ENCODE measurements at regions not wholly inside any gene's neighbourhood (a gene's known extent, or its start where the extent isn't known, plus 50 kb on each side); places are given as distances from the start of the nearest gene placed in this dataset.
"Not testable (repeated sequence)": the region's sequence is repeated elsewhere in the genome, so short reads cannot be mapped to it uniquely, and the experiment has no call there.

- no peak for DNase-seq (ENCODE audit: low read depth in 2 of 2)
- TF ChIP-seq, protein P1, sequence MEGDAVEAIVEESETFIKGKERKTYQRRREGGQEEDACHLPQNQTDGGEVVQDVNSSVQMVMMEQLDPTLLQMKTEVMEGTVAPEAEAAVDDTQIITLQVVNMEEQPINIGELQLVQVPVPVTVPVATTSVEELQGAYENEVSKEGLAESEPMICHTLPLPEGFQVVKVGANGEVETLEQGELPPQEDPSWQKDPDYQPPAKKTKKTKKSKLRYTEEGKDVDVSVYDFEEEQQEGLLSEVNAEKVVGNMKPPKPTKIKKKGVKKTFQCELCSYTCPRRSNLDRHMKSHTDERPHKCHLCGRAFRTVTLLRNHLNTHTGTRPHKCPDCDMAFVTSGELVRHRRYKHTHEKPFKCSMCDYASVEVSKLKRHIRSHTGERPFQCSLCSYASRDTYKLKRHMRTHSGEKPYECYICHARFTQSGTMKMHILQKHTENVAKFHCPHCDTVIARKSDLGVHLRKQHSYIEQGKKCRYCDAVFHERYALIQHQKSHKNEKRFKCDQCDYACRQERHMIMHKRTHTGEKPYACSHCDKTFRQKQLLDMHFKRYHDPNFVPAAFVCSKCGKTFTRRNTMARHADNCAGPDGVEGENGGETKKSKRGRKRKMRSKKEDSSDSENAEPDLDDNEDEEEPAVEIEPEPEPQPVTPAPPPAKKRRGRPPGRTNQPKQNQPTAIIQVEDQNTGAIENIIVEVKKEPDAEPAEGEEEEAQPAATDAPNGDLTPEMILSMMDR (IDR thresholded peaks at IDR 0.05; ENCODE audit: low read depth, low read length): no peak
- no peak overlapping the region for H3K4me3 ChIP-seq (replicated peaks in 1 of 2; ENCODE audit: low read depth in 2 of 2, low read length in 2 of 2)
These were observed 128.0 kb upstream of the MTPN start for GRCh38 chr7:136105191-136105590.

DNA sequence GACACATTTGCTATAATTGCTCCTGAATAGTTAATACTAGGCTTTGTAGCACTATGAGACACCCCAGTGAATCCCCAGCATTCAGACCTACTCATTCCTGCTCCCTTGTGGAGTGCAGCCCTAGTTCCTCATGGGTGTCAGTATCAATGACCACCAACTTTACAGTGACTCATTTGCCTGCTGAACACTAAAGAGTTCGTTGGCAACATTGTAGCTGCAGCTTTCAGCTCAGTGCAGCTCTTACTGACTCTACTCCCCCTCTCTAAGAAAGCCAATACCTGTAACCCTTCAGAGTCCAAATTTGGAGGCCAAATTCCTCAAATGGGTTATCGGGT lies 127.1 kb upstream of the MTPN start:
- TF ChIP-seq, protein P1 (IDR thresholded peaks at IDR 0.05; ENCODE audit: low read depth, low read length): no peak

DNA sequence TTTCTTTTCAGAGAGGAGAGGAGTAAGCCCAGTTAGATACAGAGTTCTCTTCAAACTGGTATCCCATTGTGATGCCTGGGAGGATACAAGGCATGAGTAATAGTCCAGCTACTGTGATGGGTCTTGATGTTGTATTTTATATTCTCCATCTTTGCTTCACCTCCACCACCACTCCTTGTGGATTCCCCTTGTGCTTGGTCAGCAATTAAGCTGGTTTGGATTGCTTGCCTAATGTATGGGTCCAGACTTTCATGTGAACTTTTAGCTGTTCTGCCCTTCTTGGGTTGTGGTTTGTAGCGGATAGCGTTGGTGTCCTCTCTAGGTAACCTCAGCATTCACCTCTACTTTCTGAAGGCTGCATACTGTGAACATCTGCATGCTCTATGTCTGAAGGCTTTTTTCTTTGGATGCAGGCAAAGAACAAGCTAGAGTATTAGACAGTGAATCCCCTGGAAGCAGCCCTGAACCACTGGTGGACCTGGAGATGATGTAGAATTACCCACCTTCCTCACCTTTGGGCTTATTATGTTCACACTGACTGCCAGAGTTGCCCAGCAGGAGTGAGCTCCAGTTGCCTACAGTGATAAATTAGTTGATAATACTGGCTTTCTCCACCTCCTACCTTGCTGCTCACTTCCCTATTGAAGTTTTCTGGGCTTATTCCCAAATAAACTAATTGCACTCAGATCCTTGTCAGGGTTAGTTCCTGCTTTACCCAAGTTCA lies 126.5 kb upstream of the MTPN start:
- no peak for DNase-seq (ENCODE audit: low read depth in 2 of 2)
- H3K4me3 ChIP-seq (replicated peaks in 1 of 2; ENCODE audit: low read depth in 2 of 2, low read length in 2 of 2): no peak overlapping the region
- TF ChIP-seq, protein P1 (IDR thresholded peaks at IDR 0.05; ENCODE audit: low read depth, low read length): no peak

More for the DNA sequence above, 127.1 kb upstream of the MTPN start:
- H3K4me3 ChIP-seq (replicated peaks in 1 of 2; ENCODE audit: low read depth in 2 of 2, low read length in 2 of 2): no peak overlapping the region
- no peak for DNase-seq (ENCODE audit: low read depth in 2 of 2)

- TF ChIP-seq, protein P1 (IDR thresholded peaks at IDR 0.05; ENCODE audit: low read depth, low read length): no peak
- DNase-seq (ENCODE audit: low read depth in 2 of 2): no peak
- H3K4me3 ChIP-seq (replicated peaks in 1 of 2; ENCODE audit: low read depth in 2 of 2, low read length in 2 of 2): no peak overlapping the region
These were observed 125.7 kb upstream of the MTPN start for GRCh38 chr7:136102881-136103280.

- H3K4me3 ChIP-seq (replicated peaks in 1 of 2; ENCODE audit: low read depth in 2 of 2, low read length in 2 of 2); DNase-seq (ENCODE audit: low read depth in 2 of 2): not testable (repeated sequence)
These were observed 115.6 kb upstream of the MTPN start for GRCh38 chr7:136092714-136093113.

- TF ChIP-seq, protein P1 (IDR thresholded peaks at IDR 0.05; ENCODE audit: low read depth, low read length): no peak
- no peak overlapping the region for H3K4me3 ChIP-seq (replicated peaks in 1 of 2; ENCODE audit: low read depth in 2 of 2, low read length in 2 of 2)
- no peak for DNase-seq (ENCODE audit: low read depth in 2 of 2)
These were observed 110.7 kb upstream of the MTPN start for GRCh38 chr7:136087881-136088280.

DNA sequence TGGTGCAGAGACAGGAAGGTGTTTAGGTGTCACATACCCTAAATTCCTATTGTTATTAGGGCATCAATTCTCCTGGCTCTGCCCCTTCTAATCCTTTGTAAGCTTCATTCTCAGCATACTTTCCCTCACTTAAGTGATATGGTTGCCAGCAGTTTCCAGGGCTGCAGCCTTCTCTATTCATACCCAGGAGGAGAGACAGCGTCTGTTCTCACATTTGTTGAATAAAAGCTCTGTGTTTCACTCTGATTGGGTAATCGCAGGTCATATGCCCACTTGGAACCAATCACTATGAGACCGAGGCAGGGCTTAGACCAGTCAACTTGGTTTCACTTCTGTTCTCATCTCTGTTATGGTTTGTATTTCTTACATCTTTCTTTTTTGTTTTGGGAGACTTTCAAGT lies 109.6 kb upstream of the MTPN start:
- DNase-seq (ENCODE audit: low read depth in 2 of 2): peak; percentile 93 to 94
- TF ChIP-seq, protein P1 (IDR thresholded peaks at IDR 0.05; ENCODE audit: low read depth, low read length): no peak
- peak overlapping the region; percentile 28 to 47 for H3K4me3 ChIP-seq (replicated peaks in 1 of 2; ENCODE audit: low read depth in 2 of 2, low read length in 2 of 2)
